Common myeloid progenitor, CD34-positive (primary cell): ENCODE measurements at regions not wholly inside any gene's neighbourhood (a gene's known extent, or its start where the extent isn't known, plus 50 kb on each side); places are given as distances from the start of the nearest gene placed in this dataset.

Source experiments
- CTCF ChIA-PET: fragments of 350-600 bp; sonication (Branson Sonifier 250); formaldehyde crosslinking; loops from one replicate; lab custom pipeline; 2021; ENCODE audit warnings: antibody characterized with exemption; lab: Charles Lee
- POLR2A ChIA-PET: fragments of 350-600 bp; sonication (Branson Sonifier 250); formaldehyde crosslinking; loops from one replicate; lab custom pipeline; 2021; ENCODE audit warnings: antibody characterized with exemption; lab: Charles Lee
- DNase-seq, 3 donors: peaks; one replicate each; pipeline versions ENCODE4 v3.0.0 to v3.0.0-alpha.2; 2013
- H3K27ac ChIP-seq, 2 experiments: 1 replicate in 1 of 2; 2 replicates in 1 of 2; pipeline ENCODE4 v1.7.0; 2013; ENCODE audit warnings: inconsistent platforms in 2 of 2, low read length in 2 of 2, mild to moderate bottlenecking in 2 of 2, low read depth in 1 of 2, moderate library complexity in 1 of 2; ENCODE audit not compliant: severe bottlenecking in 2 of 2, insufficient read depth in 1 of 2, poor library complexity in 1 of 2
- H3K27me3 ChIP-seq, 5 experiments: replicated peaks in 2 of 5; 1 replicate in 3 of 5; 2 replicates in 2 of 5; pipeline versions ENCODE4 v1.6.1 to v1.7.0; 2013; ENCODE audit warnings: low read length in 4 of 5, mild to moderate bottlenecking in 2 of 5, moderate library complexity in 2 of 5, inconsistent platforms in 1 of 5; ENCODE audit not compliant: insufficient read depth in 5 of 5, control insufficient read depth in 4 of 5
- H3K36me3 ChIP-seq, 4 experiments: 1 replicate in 2 of 4; 2 replicates in 2 of 4; pipeline versions ENCODE4 v1.6.1 to v1.7.0; 2013; ENCODE audit warnings: low read length in 3 of 4, control low read depth in 1 of 4, mild to moderate bottlenecking in 1 of 4; ENCODE audit not compliant: control insufficient read depth in 4 of 4, insufficient read depth in 4 of 4
- H3K4me1 ChIP-seq, 4 experiments: 1 replicate in 3 of 4; 2 replicates in 1 of 4; pipeline versions ENCODE4 v1.6.1 to v1.7.1; 2013; ENCODE audit warnings: low read length in 3 of 4, mild to moderate bottlenecking in 3 of 4, control low read depth in 1 of 4, inconsistent platforms in 1 of 4, moderate library complexity in 1 of 4; ENCODE audit not compliant: control insufficient read depth in 4 of 4, insufficient read depth in 4 of 4; ENCODE audit errors: control extremely low read depth in 1 of 4
- H3K4me3 ChIP-seq, 7 experiments: 1 replicate in 4 of 7; 2 replicates in 3 of 7; pipeline versions ENCODE4 v1.5.1 to v1.7.0; 2013; ENCODE audit warnings: mild to moderate bottlenecking in 7 of 7, low read length in 6 of 7, moderate library complexity in 6 of 7, inconsistent platforms in 2 of 7, low read depth in 2 of 7, control low read depth in 1 of 7; ENCODE audit not compliant: insufficient read depth in 4 of 7, control insufficient read depth in 1 of 7; ENCODE audit errors: extremely low read depth in 1 of 7
- H3K9me3 ChIP-seq, 5 experiments: 1 replicate in 4 of 5; 2 replicates in 1 of 5; pipeline versions ENCODE4 v1.6.1 to v1.7.1; 2013; ENCODE audit warnings: low read length in 4 of 5, mild to moderate bottlenecking in 2 of 5, inconsistent platforms in 1 of 5, low read depth in 1 of 5, moderate library complexity in 1 of 5; ENCODE audit not compliant: control insufficient read depth in 4 of 5, insufficient read depth in 2 of 5; ENCODE audit errors: control extremely low read depth in 1 of 5
- WGBS: methylation state at CpG from one replicate; pipeline ENCODE4 v1.1.5; 2013; ENCODE audit not compliant: insufficient coverage; 5-methylcytosine and 5-hydroxymethylcytosine counted together

- Histone ChIP-seq H3K36me3 (no peaks in the 10 kb centered on the region), H3K9me3 (no peaks in the 10 kb centered on the region), H3K27me3 (no peaks in the 10 kb centered on the region), H3K4me3 (no peak overlapping the region), H3K4me1 (no peaks in the 10 kb centered on the region), H3K27ac (no peak overlapping the region)
- WGBS, result no CpG with 5 or more reads among the region's 2 CpGs
- ChIA-PET CTCF (no interaction called here), POLR2A (no interaction called here)
- DNase-seq, result no peak
These were observed 423.3 kb upstream of the TENM3 start for GRCh38 chr4:181819946-181820345.

- CTCF ChIA-PET, result no interaction called here
- WGBS, result 94% methylated on average over 3 of the region's 5 CpGs
- POLR2A ChIA-PET, result no interaction called here
- no peaks in the 10 kb centered on the region for H3K36me3 ChIP-seq
- no peak overlapping the region for H3K27ac ChIP-seq
- no peaks in the 10 kb centered on the region for H3K9me3 ChIP-seq
- no peak for DNase-seq
- no peak overlapping the region for H3K4me3 ChIP-seq
- H3K4me1 ChIP-seq, result no peaks in the 10 kb centered on the region
- no peaks in the 10 kb centered on the region for H3K27me3 ChIP-seq
These were observed 422.6 kb upstream of the TENM3 start for GRCh38 chr4:181820553-181820952.

DNA sequence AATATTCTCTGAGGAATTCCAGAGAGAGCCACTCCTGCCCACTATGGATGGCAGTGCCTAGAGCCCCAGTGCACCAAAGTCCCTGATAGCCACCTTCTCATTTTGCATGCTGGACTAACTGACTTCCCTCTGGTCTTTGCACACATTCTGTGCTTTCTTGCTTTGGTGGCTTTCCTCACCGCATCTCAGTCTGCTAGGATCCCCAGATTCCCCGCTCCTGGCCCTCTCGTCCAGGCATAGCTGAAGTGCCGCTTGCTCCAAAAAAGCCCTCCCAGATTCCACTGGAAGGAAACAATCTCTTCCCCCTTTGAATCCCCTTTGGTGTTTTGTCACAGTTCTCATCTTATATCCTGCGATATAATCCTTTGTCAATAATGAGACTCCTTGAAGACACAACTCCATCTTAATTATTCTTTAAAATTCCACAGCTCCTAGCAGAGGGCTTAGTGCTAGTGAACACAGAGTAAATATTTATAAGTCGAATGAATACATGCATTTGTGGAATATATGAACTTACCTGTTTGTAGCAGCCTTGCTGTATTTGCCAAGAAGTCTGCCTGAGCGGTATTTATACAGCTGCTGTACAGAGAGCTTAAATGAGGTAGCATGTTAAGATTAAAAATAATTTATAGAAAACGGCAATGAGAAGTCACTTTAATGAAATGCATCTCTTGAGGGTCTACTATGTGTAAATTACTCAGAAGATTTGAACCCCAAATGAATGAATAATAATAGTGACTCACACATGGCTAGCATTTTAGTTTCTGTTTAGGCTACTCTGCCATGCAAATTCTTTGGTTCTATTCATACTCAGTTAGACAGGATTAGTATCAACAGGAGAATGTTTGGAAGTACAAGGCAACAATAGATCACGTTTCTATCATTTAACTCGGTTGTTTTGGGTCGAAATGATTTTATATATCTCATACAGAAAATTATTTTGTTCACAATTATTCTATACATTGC lies 421.9 kb upstream of the TENM3 start:
- DNase-seq, result no peak
- POLR2A ChIA-PET, result no interaction called here
- no peaks in the 10 kb centered on the region for H3K36me3 ChIP-seq
- CTCF ChIA-PET, result no interaction called here
- no peak overlapping the region for H3K4me3 ChIP-seq
- no peaks in the 10 kb centered on the region for H3K9me3 ChIP-seq
- no peaks in the 10 kb centered on the region for H3K27me3 ChIP-seq
- H3K27ac ChIP-seq, result no peak overlapping the region
- 91% methylated on average over 7 of the region's 11 CpGs for WGBS
- no peaks in the 10 kb centered on the region for H3K4me1 ChIP-seq

DNA sequence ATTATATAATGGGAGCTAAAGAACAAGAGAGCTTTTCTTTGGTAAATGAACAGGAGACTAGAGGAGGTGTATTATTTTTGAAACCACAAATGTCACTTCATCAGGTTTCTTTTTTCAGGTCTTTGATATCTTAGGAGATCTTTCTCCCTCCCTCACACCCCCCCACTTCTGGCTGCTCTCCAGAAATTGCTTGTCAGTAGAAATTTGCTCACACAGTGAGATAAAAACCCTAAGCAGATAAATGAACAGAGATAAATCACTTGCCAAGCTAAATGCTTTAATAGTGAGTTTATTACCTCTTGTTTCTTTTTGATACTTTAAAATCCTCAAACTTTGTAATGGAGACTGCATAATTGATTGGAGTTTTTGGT lies 421.2 kb upstream of the TENM3 start:
- H3K9me3 ChIP-seq, result no peaks in the 10 kb centered on the region
- no peak overlapping the region for H3K4me3 ChIP-seq
- no peak for DNase-seq
- no peak overlapping the region for H3K27ac ChIP-seq
- ChIA-PET POLR2A (no interaction called here), CTCF (no interaction called here)
- no peaks in the 10 kb centered on the region for H3K36me3 ChIP-seq
- no peaks in the 10 kb centered on the region for H3K4me1 ChIP-seq
- H3K27me3 ChIP-seq, result no peaks in the 10 kb centered on the region

DNA sequence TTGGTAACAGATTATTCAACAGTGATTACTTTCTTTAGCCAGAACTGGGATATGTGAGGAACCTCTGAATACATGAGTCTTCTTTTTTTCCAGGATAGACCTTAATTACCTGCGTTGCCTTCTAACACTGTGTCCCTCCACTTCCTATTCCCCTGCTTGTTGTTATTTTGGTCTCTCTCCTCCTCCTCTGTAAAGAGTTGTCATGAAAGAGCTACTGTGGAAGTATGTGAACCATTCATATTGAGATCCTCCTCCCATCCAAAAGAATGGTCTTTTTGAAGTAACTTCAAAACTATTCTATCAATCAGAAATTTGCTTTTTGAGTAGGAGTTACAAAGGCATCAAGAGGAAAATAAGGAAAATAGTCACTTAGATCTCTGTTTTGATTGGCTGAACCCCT lies 420.0 kb upstream of the TENM3 start:
- Histone ChIP-seq H3K27me3 (no peaks in the 10 kb centered on the region), H3K27ac (no peak overlapping the region), H3K4me3 (no peak overlapping the region), H3K9me3 (no peaks in the 10 kb centered on the region), H3K36me3 (no peaks in the 10 kb centered on the region), H3K4me1 (no peaks in the 10 kb centered on the region)
- no CpG with 5 or more reads among the region's 1 CpG for WGBS
- POLR2A ChIA-PET, result no interaction called here
- CTCF ChIA-PET, result no interaction called here
- no peak for DNase-seq

DNA sequence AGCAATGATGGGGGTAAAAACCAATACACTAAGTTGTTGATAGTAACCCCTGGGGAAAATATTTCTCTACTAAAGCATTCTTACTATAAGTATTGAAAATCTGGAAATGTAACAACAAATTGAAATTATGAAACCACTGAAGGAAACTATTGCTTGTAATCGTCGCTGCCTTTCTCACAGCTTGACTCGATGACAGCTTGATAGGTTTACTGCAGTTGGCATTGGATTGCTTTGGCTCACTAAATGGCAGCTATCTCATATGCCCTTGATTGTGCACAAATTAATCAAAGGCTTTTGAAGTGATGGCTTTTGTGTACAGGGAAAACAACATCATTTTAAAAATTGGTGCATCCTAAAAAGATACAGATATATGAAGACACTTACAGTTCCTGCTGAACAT lies 419.6 kb upstream of the TENM3 start:
- no peaks in the 10 kb centered on the region for H3K27me3 ChIP-seq
- H3K36me3 ChIP-seq, result no peaks in the 10 kb centered on the region
- 100% methylated on average over 3 of the region's 3 CpGs for WGBS
- CTCF ChIA-PET, result no interaction called here
- no peak for DNase-seq
- no peak overlapping the region for H3K4me3 ChIP-seq
- H3K4me1 ChIP-seq, result no peaks in the 10 kb centered on the region
- POLR2A ChIA-PET, result no interaction called here
- H3K27ac ChIP-seq, result no peak overlapping the region
- H3K9me3 ChIP-seq, result no peaks in the 10 kb centered on the region

DNA sequence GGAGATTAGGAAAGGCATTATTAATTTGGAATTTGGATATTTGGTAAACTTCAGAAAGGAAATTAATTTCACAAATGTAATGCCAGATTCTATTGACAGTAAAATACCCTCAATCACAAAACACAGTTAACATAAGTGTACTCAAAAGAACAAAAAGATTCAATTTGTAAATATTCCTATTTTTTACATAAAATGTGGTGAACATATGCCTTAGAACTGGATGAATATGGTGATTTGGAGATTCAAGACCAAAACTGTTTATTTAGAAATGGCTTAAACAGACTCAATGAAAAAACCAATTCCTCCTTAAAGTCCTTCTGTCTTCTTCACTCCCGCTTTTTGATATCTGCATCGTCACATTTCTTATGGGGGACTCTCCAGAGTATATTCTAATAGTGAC lies 417.6 kb upstream of the TENM3 start:
- 94% methylated on average over 2 of the region's 2 CpGs for WGBS
- CTCF ChIA-PET, result no interaction called here
- no peaks in the 10 kb centered on the region for H3K27me3 ChIP-seq
- no peak overlapping the region for H3K27ac ChIP-seq
- no peaks in the 10 kb centered on the region for H3K36me3 ChIP-seq
- H3K4me3 ChIP-seq, result no peak overlapping the region
- H3K9me3 ChIP-seq, result no peaks in the 10 kb centered on the region
- POLR2A ChIA-PET, result no interaction called here
- no peak for DNase-seq
- H3K4me1 ChIP-seq, result no peaks in the 10 kb centered on the region
